ENCODE measurements at regions not wholly inside any gene's neighbourhood (a gene's known extent, or its start where the extent isn't known, plus 50 kb on each side); places are given as distances from the start of the nearest gene placed in this dataset.

DNA sequence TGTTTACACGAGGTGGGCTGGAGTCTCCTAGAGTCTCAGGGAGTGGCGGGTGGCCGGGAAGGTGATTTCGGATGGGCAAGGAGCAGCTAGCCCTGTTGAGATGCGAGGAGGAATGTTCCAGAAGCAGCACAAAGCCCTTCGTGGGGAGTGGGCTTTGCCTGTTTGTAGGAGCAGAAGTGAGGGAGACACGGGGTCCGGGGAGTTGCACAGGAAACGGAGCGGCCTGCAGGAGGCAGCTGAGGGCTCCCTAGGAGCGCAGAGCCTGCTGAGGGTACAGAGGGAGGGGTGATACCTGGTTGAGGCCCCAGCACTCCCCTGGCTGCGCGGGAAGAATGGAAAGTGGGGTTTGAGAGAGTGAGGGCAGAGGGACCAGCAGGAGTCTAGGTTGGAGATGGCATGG lies 847.2 kb downstream of the TBC1D22A start:
- TF ChIP-seq, protein P1, sequence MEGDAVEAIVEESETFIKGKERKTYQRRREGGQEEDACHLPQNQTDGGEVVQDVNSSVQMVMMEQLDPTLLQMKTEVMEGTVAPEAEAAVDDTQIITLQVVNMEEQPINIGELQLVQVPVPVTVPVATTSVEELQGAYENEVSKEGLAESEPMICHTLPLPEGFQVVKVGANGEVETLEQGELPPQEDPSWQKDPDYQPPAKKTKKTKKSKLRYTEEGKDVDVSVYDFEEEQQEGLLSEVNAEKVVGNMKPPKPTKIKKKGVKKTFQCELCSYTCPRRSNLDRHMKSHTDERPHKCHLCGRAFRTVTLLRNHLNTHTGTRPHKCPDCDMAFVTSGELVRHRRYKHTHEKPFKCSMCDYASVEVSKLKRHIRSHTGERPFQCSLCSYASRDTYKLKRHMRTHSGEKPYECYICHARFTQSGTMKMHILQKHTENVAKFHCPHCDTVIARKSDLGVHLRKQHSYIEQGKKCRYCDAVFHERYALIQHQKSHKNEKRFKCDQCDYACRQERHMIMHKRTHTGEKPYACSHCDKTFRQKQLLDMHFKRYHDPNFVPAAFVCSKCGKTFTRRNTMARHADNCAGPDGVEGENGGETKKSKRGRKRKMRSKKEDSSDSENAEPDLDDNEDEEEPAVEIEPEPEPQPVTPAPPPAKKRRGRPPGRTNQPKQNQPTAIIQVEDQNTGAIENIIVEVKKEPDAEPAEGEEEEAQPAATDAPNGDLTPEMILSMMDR (IDR thresholded peaks at IDR 0.05): no peak
- TF ChIP-seq POLR2A (IDR thresholded peaks at IDR 0.05): no peak

All from esophagus squamous epithelium (tissue), 4 donors.